Muscle of leg (tissue), 3 donors: ENCODE measurements at regions not wholly inside any gene's neighbourhood (a gene's known extent, or its start where the extent isn't known, plus 50 kb on each side); places are given as distances from the start of the nearest gene placed in this dataset.
"Not testable (repeated sequence)": the region's sequence is repeated elsewhere in the genome, so short reads cannot be mapped to it uniquely, and the experiment has no call there.

Experiments
- DNase-seq: peaks from one replicate; pipeline ENCODE4 v3.0.0; 2013
- H3K27ac ChIP-seq: one replicate; pipeline ENCODE4 v1.5.1; 2013; ENCODE audit warnings: mild to moderate bottlenecking, low read length, control low read depth
- H3K27me3 ChIP-seq: one replicate; pipeline ENCODE4 v1.6.1; 2013; ENCODE audit warnings: low read length; ENCODE audit not compliant: control insufficient read depth, insufficient read depth
- H3K36me3 ChIP-seq: one replicate; pipeline ENCODE4 v1.6.1; 2013; ENCODE audit warnings: low read length; ENCODE audit not compliant: control insufficient read depth, insufficient read depth
- H3K4me1 ChIP-seq: one replicate; pipeline ENCODE4 v1.6.1; 2013; ENCODE audit warnings: low read length; ENCODE audit not compliant: control insufficient read depth, insufficient read depth
- H3K4me3 ChIP-seq: one replicate; pipeline ENCODE4 v1.5.1; 2013; ENCODE audit warnings: low read length, control low read depth
- H3K9me3 ChIP-seq: replicated peaks from 2 replicates; pipeline ENCODE4 v1.6.1; 2013; ENCODE audit warnings: low read depth, low read length; ENCODE audit not compliant: control insufficient read depth
- WGBS: methylation state at CpG from one replicate; pipeline ENCODE4 v1.1.5; 2013; ENCODE audit warnings: missing lambda C conversion rate; ENCODE audit not compliant: insufficient coverage; 5-methylcytosine and 5-hydroxymethylcytosine counted together

DNA sequence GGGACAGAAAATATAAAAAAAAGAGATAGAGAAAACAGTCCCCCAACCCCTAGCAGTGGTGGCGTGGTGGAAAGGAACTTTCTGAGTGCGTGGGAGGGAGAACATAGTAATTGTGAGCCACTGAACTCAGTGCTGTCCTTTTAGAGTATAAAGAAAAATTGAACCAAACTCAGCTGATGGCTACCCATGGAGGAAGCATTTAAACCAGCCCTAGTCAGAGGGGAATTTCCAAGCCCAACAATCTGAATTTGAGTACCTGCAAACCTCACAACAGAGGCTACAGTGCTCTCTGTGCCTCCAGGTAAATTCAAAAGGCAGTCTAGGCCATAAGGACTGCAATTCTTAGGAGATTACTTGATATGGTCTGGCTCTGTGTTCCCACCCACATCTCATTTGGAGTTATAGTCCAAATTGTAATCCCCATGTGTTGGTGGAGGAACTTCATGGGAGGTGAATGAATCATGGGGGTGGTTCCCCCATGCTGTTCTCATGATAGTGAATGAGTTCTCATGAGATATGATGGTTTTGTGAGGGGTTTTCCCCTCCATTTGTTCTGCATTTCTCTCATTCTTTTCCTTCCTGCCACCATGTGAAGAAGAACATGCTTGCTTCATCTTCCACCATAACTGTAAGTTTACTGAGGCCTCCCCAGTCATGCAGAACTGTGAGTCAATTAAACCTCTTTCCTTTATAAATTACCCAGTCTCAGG is 687.8 kb downstream of the FAM181B start:
- Histone ChIP-seq H3K27ac (no peak overlapping the region), H3K9me3 (no peaks in the 10 kb centered on the region), H3K36me3 (no peaks in the 10 kb centered on the region), H3K4me3 (no peak overlapping the region), H3K27me3 (no peaks in the 10 kb centered on the region), H3K4me1 (no peaks in the 10 kb centered on the region)
- no peak for DNase-seq
- no CpG with 5 or more reads among the region's 2 CpGs for WGBS

DNA sequence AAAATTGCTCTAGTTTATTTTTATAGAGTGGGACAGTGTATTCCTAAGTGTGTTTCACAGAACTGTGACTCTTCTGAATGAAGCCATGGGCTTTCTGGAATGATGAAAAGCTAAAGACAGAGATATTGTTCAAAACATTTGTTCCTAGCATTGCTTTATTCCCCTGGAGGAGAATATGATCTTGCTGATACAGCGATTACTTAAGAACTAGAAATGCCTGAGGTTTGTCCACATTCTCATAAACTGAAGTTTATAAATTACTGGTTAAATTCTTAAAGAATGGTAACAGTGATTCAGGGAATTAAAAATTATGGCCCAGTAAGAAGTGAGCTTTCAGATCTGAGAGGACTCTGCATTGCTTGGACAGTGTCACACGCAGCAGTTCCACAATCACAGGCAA is 690.3 kb downstream of the FAM181B start:
- no peak for DNase-seq
- H3K9me3 ChIP-seq: no peaks in the 10 kb centered on the region
- H3K27me3 ChIP-seq: no peaks in the 10 kb centered on the region
- no CpG with 5 or more reads among the region's 2 CpGs for WGBS
- no peaks in the 10 kb centered on the region for H3K36me3 ChIP-seq
- no peaks in the 10 kb centered on the region for H3K4me1 ChIP-seq
- no peak overlapping the region for H3K27ac ChIP-seq
- no peak overlapping the region for H3K4me3 ChIP-seq

DNA sequence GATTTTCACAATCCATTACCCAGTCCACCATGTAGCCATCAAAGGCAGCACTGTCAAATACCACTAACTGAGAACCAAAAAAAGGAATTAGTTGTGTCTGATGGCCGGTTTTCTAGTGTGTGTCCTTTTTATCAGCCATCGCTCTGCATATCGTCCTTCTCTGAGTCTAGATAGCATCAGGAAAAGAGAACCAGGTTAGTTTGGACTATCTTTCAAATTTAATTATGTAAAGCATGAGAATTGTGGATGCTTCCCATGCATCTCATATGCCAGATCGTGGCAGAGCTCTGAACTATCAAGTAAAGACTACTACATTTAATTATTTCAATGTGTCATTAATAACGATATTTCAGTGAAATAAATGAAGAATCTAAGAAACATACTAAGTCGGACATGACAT is 691.9 kb downstream of the FAM181B start:
- no CpG with 5 or more reads among the region's 6 CpGs for WGBS
- no peaks in the 10 kb centered on the region for H3K27me3 ChIP-seq

DNA sequence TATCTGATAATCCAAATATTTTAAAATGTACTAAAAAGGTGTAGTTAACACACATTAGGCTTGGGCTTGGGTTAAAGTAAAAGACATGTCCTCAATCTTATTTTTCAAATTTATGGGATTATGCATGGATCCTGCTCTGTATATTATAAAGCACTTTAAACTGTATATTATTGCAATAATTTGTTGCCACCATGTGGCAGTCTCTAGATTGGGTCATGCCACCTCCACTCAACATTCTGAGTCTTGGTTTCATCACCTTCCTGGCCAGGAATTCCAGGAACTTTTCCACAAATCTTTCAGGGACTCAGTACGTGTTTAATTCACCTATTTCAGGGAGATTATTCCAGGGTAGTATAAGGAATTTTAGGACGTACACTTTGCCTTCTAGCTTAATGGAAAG is 695.5 kb downstream of the FAM181B start:
- DNase-seq: no peak
- H3K9me3 ChIP-seq: no peaks in the 10 kb centered on the region
- H3K36me3 ChIP-seq: no peaks in the 10 kb centered on the region
- H3K27me3 ChIP-seq: no peaks in the 10 kb centered on the region
- 43% methylated on average over 1 of the region's 2 CpGs for WGBS
- no peak overlapping the region for H3K4me3 ChIP-seq
- no peak overlapping the region for H3K27ac ChIP-seq
- H3K4me1 ChIP-seq: no peaks in the 10 kb centered on the region

More for the DNA sequence above, 691.9 kb downstream of the FAM181B start:
- Histone ChIP-seq H3K9me3 (no peaks in the 10 kb centered on the region), H3K36me3 (no peaks in the 10 kb centered on the region), H3K4me3 (no peak overlapping the region), H3K4me1 (no peaks in the 10 kb centered on the region), H3K27ac (no peak overlapping the region)
- no peak for DNase-seq

DNA sequence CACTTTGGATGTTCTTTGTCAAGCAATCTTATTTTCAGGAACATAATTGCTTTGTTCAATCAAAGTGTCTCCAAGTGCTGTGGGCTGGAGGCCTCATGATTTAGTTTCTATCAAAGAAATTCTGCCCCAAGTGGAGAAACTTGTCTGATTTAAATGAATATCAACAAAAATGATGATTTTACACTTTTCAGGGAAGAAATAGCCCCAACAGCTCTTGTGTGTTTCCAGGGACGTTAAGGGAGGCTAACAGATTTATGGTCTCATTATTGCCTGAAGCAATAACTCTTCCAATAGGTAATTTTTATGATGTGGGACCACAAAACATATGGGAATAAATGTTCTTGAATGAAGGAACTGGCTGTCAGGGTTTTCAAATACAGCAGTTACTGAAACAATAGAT is 699.1 kb downstream of the FAM181B start:
- no peaks in the 10 kb centered on the region for H3K27me3 ChIP-seq
- no peaks in the 10 kb centered on the region for H3K36me3 ChIP-seq
- no peaks in the 10 kb centered on the region for H3K9me3 ChIP-seq
- DNase-seq: no peak
- H3K27ac ChIP-seq: no peak overlapping the region
- WGBS: no CpG with 5 or more reads among the region's 1 CpG
- H3K4me3 ChIP-seq: no peak overlapping the region
- no peaks in the 10 kb centered on the region for H3K4me1 ChIP-seq

DNA sequence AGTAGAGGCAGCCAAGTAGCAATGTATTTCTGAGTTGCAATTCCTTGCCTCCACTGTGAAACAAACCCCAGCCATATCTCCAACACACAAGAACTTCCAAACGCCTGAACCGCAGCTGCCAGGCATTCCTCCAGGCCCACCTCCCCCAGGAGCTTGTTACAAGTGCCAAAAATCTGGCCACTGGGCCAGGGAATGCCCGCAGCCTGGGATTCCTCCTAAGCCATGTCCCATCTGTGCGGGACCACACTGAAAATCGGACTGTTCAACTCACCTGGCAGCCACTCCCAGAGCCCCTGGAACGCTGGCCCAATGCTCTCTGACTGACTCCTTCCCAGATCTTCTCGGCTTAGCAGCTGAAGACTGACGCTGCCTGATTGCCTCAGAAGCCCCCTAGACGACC is 706.3 kb downstream of the FAM181B start:
- H3K36me3 ChIP-seq, H3K4me3 ChIP-seq, H3K27ac ChIP-seq, DNase-seq, H3K9me3 ChIP-seq, H3K4me1 ChIP-seq, H3K27me3 ChIP-seq: not testable (repeated sequence)
- 81% methylated on average over 9 of the region's 9 CpGs for WGBS

DNA sequence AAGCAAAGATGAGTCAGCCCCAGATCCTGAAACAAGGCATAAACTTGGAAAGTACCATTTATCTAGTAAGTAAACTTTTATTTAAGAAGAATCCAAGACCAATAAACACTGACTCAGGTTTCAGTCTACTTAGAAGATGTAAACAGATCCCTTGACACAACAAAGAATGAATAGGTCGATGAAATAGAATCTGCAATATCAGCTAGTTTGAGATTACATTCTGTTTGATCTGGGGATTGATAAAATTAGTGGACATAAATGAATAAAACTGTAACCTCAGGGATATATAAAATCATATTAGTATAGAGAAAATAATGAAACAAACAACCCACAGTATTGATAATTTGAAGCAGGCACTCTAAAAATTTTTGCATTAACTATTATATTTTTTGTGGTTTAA is 708.9 kb downstream of the FAM181B start:
- Histone ChIP-seq H3K27ac (no peak overlapping the region), H3K4me3 (no peak overlapping the region), H3K4me1 (no peaks in the 10 kb centered on the region), H3K36me3 (no peaks in the 10 kb centered on the region), H3K27me3 (no peaks in the 10 kb centered on the region), H3K9me3 (no peaks in the 10 kb centered on the region)
- no CpG with 5 or more reads among the region's 1 CpG for WGBS
- DNase-seq: no peak

DNA sequence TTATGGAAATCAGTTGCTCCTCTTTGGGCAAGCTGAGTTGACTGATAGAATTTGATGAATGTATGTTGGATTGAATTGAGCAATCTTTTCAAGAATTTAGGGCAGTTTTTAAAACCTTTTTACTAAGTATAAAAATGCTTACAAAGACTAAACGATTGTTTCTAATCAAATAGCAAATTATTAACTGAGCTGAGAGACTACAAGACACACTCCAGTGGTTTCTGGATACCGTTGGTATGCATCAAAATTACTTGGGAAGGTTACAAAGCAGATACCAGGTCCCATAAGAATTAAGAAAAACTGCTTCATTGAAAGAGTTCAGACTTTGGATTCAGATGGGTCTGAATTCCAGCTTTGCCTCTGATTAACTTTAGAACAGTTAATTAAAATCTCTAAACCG is 721.4 kb downstream of the FAM181B start:
- Histone ChIP-seq H3K4me1 (no peaks in the 10 kb centered on the region), H3K9me3 (no peaks in the 10 kb centered on the region), H3K27ac (no peak overlapping the region), H3K27me3 (no peaks in the 10 kb centered on the region), H3K4me3 (no peak overlapping the region), H3K36me3 (no peaks in the 10 kb centered on the region)
- no peak for DNase-seq
- no CpG with 5 or more reads among the region's 3 CpGs for WGBS

DNA sequence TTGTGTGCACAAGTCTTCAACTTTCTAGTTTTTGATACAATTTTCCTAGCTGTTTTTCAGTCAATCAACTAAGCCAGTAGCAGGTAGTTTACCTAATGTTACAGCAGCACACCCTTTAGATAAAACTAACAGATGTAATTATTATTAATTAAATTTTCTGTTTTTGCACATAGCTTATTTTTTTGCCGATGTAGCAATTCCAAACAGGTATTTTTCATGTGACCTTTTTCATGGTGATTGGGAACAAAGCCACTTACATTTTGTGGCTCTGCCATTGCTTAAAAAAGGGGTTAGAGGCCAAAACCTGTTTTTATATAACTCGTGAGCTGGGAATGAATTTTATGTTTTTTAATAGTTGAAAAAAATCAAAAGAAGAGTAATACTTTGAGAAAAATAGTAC is 724.5 kb downstream of the FAM181B start:
- Histone ChIP-seq H3K27me3 (no peaks in the 10 kb centered on the region), H3K4me3 (no peak overlapping the region), H3K27ac (no peak overlapping the region), H3K36me3 (no peaks in the 10 kb centered on the region), H3K4me1 (no peaks in the 10 kb centered on the region), H3K9me3 (no peaks in the 10 kb centered on the region)
- no CpG with 5 or more reads among the region's 2 CpGs for WGBS
- DNase-seq: no peak

DNA sequence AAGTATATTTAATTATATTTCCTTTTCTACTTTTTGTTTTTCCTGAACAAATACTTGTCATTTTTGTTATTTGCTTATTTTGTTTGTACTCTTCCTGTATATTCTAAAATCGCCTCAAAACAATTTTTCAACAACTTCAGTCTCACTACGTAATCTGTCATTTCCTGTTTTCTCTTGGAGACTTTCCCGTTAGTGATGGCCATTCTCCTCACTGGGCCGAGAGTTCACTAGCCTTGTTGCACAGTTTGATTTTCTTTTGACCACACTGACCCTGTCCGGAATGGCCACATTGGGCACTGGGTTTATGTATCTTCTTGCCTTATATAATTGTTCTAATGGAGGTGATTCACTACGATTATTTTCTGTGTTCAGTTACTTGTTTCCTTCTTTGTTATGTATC is 726.1 kb downstream of the FAM181B start:
- Histone ChIP-seq H3K9me3 (no peaks in the 10 kb centered on the region), H3K27me3 (no peaks in the 10 kb centered on the region), H3K4me3 (no peak overlapping the region), H3K36me3 (no peaks in the 10 kb centered on the region), H3K27ac (no peak overlapping the region), H3K4me1 (no peaks in the 10 kb centered on the region)
- WGBS: 85% methylated on average over 2 of the region's 6 CpGs
- DNase-seq: peak; percentile 30
